ENCODE measurements at regions not wholly inside any gene's neighbourhood (a gene's known extent, or its start where the extent isn't known, plus 50 kb on each side); places are given as distances from the start of the nearest gene placed in this dataset.

- H3K4me3 ChIP-seq (ENCODE audit: control insufficient read depth, low read depth, low read length) = no peak overlapping the region
- TF ChIP-seq CTCF (IDR thresholded peaks at IDR 0.05; ENCODE audit: control insufficient read depth, insufficient read depth, low read depth, low read length, missing control alignments) = no peak
- peak; percentile 70 for DNase-seq (ENCODE audit: low read depth)
Observed at GRCh38 chr1:184910691-184911091, 63.6 kb downstream of the NIBAN1 start.

DNA sequence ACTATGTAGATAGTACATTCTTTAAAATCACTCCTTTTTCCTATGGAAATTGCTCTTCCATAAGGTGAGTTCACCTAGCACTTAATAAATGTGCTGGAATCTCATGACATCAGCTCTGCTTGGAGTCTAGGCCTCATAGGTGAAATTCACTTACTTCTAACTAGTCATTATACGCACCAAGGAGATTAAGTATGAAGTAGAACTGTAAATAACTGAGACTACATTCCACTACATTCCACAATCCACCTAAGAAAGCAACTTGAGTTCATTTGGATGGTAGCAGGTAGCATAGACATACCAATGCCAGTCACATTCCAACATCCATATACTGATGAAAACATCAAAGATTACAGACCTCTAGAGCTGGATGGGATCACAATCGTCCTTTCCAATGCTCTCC lies 64.3 kb downstream of the NIBAN1 start:
- no peak for TF ChIP-seq CTCF (IDR thresholded peaks at IDR 0.05; ENCODE audit: control insufficient read depth, insufficient read depth, low read depth, low read length, missing control alignments)
- DNase-seq (ENCODE audit: low read depth) = no peak
- no peak overlapping the region for H3K4me3 ChIP-seq (ENCODE audit: control insufficient read depth, low read depth, low read length)

- no peak for TF ChIP-seq CTCF (IDR thresholded peaks at IDR 0.05; ENCODE audit: control insufficient read depth, insufficient read depth, low read depth, low read length, missing control alignments)
- no peak overlapping the region for H3K4me3 ChIP-seq (ENCODE audit: control insufficient read depth, low read depth, low read length)
- DNase-seq (ENCODE audit: low read depth) = no peak
Observed at GRCh38 chr1:184909019-184909418, 65.3 kb downstream of the NIBAN1 start.

DNA sequence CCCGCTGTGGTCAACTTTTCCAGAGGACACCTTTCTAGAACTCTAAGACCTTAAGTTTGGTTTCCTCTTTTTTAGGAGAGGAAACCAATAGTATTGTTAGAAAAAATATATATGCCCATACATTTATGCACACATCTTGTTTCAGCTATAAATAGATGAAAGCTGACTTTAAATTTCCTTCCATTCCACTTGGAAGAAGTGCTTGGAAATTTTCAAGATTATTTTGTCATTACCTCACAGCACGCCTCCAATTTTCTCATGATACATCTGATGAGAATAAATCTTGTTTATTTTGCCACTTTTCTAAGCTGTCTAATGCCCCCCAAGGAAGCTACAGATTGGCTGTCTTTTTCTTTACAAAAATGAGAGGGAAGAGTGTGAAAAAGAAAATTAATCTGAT lies 65.8 kb downstream of the NIBAN1 start:
- no peak for TF ChIP-seq CTCF (IDR thresholded peaks at IDR 0.05; ENCODE audit: control insufficient read depth, insufficient read depth, low read depth, low read length, missing control alignments)
- no peak for DNase-seq (ENCODE audit: low read depth)
- no peak overlapping the region for H3K4me3 ChIP-seq (ENCODE audit: control insufficient read depth, low read depth, low read length)

DNA sequence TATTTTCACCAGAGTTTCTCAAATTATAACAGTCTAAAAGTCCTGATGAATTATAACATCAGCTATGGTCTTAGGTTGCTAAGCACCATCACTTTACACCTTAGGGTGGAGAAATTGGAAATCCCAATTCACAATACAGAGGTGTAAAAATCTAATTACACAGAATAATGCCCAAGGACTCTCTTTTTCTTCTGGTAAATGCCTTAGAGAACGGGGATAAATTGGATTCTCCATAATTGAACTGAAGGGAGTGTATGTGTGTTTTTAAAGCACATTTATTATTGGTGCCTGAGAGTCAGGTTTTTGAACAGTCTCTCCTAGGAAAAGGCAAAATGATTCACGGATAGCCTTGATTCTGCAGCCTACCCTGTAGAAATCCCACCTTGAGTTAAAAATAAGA lies 66.8 kb downstream of the NIBAN1 start:
- DNase-seq (ENCODE audit: low read depth) = no peak
- H3K4me3 ChIP-seq (ENCODE audit: control insufficient read depth, low read depth, low read length) = no peak overlapping the region
- TF ChIP-seq CTCF (IDR thresholded peaks at IDR 0.05; ENCODE audit: control insufficient read depth, insufficient read depth, low read depth, low read length, missing control alignments) = no peak

DNA sequence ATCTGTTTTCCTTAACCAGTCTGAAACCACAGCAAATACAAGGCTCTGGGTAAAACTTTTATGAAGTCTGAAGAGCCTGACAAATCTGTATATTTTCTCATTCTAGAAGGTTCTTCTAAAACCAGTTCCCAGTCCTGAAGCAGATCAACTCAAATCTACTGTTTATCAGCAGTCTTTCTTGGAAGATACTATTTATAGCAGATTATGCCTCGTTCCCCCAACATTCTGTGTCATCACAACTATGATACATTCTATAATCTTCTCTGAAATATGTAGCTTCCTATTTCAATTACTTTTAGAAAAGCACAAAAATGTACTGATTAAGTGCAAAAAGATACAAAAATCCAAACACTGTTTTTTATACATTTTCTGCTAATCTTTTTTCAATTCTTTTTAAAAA lies 67.5 kb downstream of the NIBAN1 start:
- DNase-seq (ENCODE audit: low read depth) = no peak
- TF ChIP-seq CTCF (IDR thresholded peaks at IDR 0.05; ENCODE audit: control insufficient read depth, insufficient read depth, low read depth, low read length, missing control alignments) = no peak
- no peak overlapping the region for H3K4me3 ChIP-seq (ENCODE audit: control insufficient read depth, low read depth, low read length)

Measured in AG09309 (cell line).